Activated T-helper 1 cell treated with anti-CD3 and anti-CD28 coated beads, Interleukin-12 subunit alpha, Interleukin-12 subunit beta, Interleukin-2, Interleukin-4 antibody, amounts not matched to agents 30 ng/mL and 10 ng/mL and 1 ng/mL, durations not matched to agents 14 hours and 24 hours and 36 hours (primary cell): ENCODE measurements at regions not wholly inside any gene's neighbourhood (a gene's known extent, or its start where the extent isn't known, plus 50 kb on each side); places are given as distances from the start of the nearest gene placed in this dataset.

Source experiments
- DNase-seq: peaks from one replicate; pipeline ENCODE4 v3.0.0; 2021; ENCODE audit warnings: low spot score
- H3K27ac Mint-ChIP-seq: one replicate; pipeline ENCODE4 v1.8.0; 2021; ENCODE audit warnings: mild to moderate bottlenecking, mixed read lengths
- H3K27me3 Mint-ChIP-seq: one replicate; pipeline ENCODE4 v1.8.0; 2022; ENCODE audit warnings: mild to moderate bottlenecking, moderate library complexity, mixed read lengths; ENCODE audit not compliant: insufficient read depth
- H3K36me3 Mint-ChIP-seq: one replicate; pipeline ENCODE4 v1.8.0; 2021; ENCODE audit warnings: low read depth, mixed read lengths
- H3K4me1 Mint-ChIP-seq: one replicate; pipeline ENCODE4 v1.8.0; 2021; ENCODE audit warnings: low read depth, mixed read lengths
- H3K4me3 Mint-ChIP-seq: one replicate; pipeline ENCODE4 v1.8.0; 2021; ENCODE audit warnings: mild to moderate bottlenecking, moderate library complexity, mixed read lengths
- H3K9me3 Mint-ChIP-seq: one replicate; pipeline ENCODE4 v1.8.0; 2021; ENCODE audit warnings: mixed read lengths
- intact Hi-C: fragments of 100-400 bp; cut with micrococcal nuclease; formaldehyde crosslinking; loops from one replicate; pipeline ENCODE4 v1.15.1; 2024

GRCh38 chr1:230531103-230531502 is 105.0 kb upstream of the PGBD5 start:
- no peak overlapping the region for H3K27ac Mint-ChIP-seq
- DNase-seq: no peak
- intact Hi-C loops: no loop called here
- H3K4me1 Mint-ChIP-seq: no peaks in the 10 kb centered on the region
- no peaks in the 10 kb centered on the region for H3K36me3 Mint-ChIP-seq
- H3K27me3 Mint-ChIP-seq: peaks cover 4% of the 10 kb centered on the region
- H3K9me3 Mint-ChIP-seq: peaks cover 8% of the 10 kb centered on the region
- H3K4me3 Mint-ChIP-seq: no peak overlapping the region

GRCh38 chr1:230519246-230519645 is 93.1 kb upstream of the PGBD5 start:
- no peaks in the 10 kb centered on the region for H3K9me3 Mint-ChIP-seq
- H3K4me3 Mint-ChIP-seq: no peak overlapping the region
- DNase-seq: no peak
- H3K27ac Mint-ChIP-seq: no peak overlapping the region
- no peaks in the 10 kb centered on the region for H3K36me3 Mint-ChIP-seq
- intact Hi-C loops: no loop called here
- no peaks in the 10 kb centered on the region for H3K4me1 Mint-ChIP-seq
- peaks cover 14% of the 10 kb centered on the region for H3K27me3 Mint-ChIP-seq

- peaks cover 15% of the 10 kb centered on the region for H3K27me3 Mint-ChIP-seq
- DNase-seq: no peak
- H3K36me3 Mint-ChIP-seq: no peaks in the 10 kb centered on the region
- H3K4me1 Mint-ChIP-seq: no peaks in the 10 kb centered on the region
- H3K4me3 Mint-ChIP-seq: no peak overlapping the region
- H3K27ac Mint-ChIP-seq: no peak overlapping the region
- H3K9me3 Mint-ChIP-seq: no peaks in the 10 kb centered on the region
- intact Hi-C loops: no loop called here
Observed at GRCh38 chr1:230518511-230518910, 92.4 kb upstream of the PGBD5 start.

- no peaks in the 10 kb centered on the region for H3K9me3 Mint-ChIP-seq
- no peak overlapping the region for H3K4me3 Mint-ChIP-seq
- H3K36me3 Mint-ChIP-seq: no peaks in the 10 kb centered on the region
- H3K4me1 Mint-ChIP-seq: no peaks in the 10 kb centered on the region
- DNase-seq: no peak
- peaks cover 13% of the 10 kb centered on the region for H3K27me3 Mint-ChIP-seq
- intact Hi-C loops: no loop called here
- H3K27ac Mint-ChIP-seq: no peak overlapping the region
Observed at GRCh38 chr1:230517786-230518185, 91.7 kb upstream of the PGBD5 start.

- Mint-ChIP-seq H3K27me3 (peaks cover 15% of the 10 kb centered on the region), H3K36me3 (no peaks in the 10 kb centered on the region), H3K4me1 (no peaks in the 10 kb centered on the region), H3K4me3 (no peak overlapping the region), H3K27ac (no peak overlapping the region), H3K9me3 (no peaks in the 10 kb centered on the region)
- intact Hi-C loops: no loop called here
- no peak for DNase-seq
Observed at GRCh38 chr1:230517326-230517725, 91.2 kb upstream of the PGBD5 start.

GRCh38 chr1:230516889-230517288 is 90.8 kb upstream of the PGBD5 start:
- intact Hi-C loops: no loop called here
- Mint-ChIP-seq H3K27me3 (peaks cover 15% of the 10 kb centered on the region), H3K36me3 (no peaks in the 10 kb centered on the region), H3K27ac (no peak overlapping the region), H3K9me3 (no peaks in the 10 kb centered on the region), H3K4me1 (no peaks in the 10 kb centered on the region), H3K4me3 (no peak overlapping the region)
- DNase-seq: no peak

GRCh38 chr1:230515451-230516145 is 89.5 kb upstream of the PGBD5 start:
- Mint-ChIP-seq H3K27me3 (peaks cover 16% of the 10 kb centered on the region), H3K4me3 (no peak overlapping the region), H3K9me3 (no peaks in the 10 kb centered on the region), H3K4me1 (no peaks in the 10 kb centered on the region), H3K27ac (no peak overlapping the region), H3K36me3 (no peaks in the 10 kb centered on the region)
- intact Hi-C loops: no loop called here
- no peak for DNase-seq

- Mint-ChIP-seq H3K9me3 (no peaks in the 10 kb centered on the region), H3K27ac (no peak overlapping the region), H3K36me3 (no peaks in the 10 kb centered on the region), H3K4me1 (no peaks in the 10 kb centered on the region), H3K27me3 (peaks cover 20% of the 10 kb centered on the region), H3K4me3 (no peak overlapping the region)
- no peak for DNase-seq
- intact Hi-C loops: no loop called here
Observed at GRCh38 chr1:230510496-230510895, 84.4 kb upstream of the PGBD5 start.

GRCh38 chr1:230509281-230509977 is 83.3 kb upstream of the PGBD5 start:
- H3K27me3 Mint-ChIP-seq: peaks cover 17% of the 10 kb centered on the region
- no peaks in the 10 kb centered on the region for H3K9me3 Mint-ChIP-seq
- no peak for DNase-seq
- no peaks in the 10 kb centered on the region for H3K36me3 Mint-ChIP-seq
- intact Hi-C loops: no loop called here
- H3K4me3 Mint-ChIP-seq: no peak overlapping the region
- H3K4me1 Mint-ChIP-seq: no peaks in the 10 kb centered on the region
- H3K27ac Mint-ChIP-seq: no peak overlapping the region

GRCh38 chr1:230507666-230508402 is 81.7 kb upstream of the PGBD5 start:
- Mint-ChIP-seq H3K4me1 (no peaks in the 10 kb centered on the region), H3K9me3 (no peaks in the 10 kb centered on the region), H3K27me3 (peaks cover 14% of the 10 kb centered on the region), H3K36me3 (no peaks in the 10 kb centered on the region), H3K27ac (no peak overlapping the region), H3K4me3 (no peak overlapping the region)
- DNase-seq: no peak
- intact Hi-C loops: no loop called here

GRCh38 chr1:230507236-230507635 is 81.1 kb upstream of the PGBD5 start:
- H3K4me1 Mint-ChIP-seq: no peaks in the 10 kb centered on the region
- no peaks in the 10 kb centered on the region for H3K36me3 Mint-ChIP-seq

GRCh38 chr1:230506451-230506850 is 80.3 kb upstream of the PGBD5 start:
- no peak overlapping the region for H3K4me3 Mint-ChIP-seq
- H3K4me1 Mint-ChIP-seq: no peaks in the 10 kb centered on the region
- no peaks in the 10 kb centered on the region for H3K36me3 Mint-ChIP-seq
- H3K9me3 Mint-ChIP-seq: no peaks in the 10 kb centered on the region
- H3K27me3 Mint-ChIP-seq: peaks cover 11% of the 10 kb centered on the region
- H3K27ac Mint-ChIP-seq: no peak overlapping the region
- DNase-seq: no peak
- intact Hi-C loops: no loop called here

More at GRCh38 chr1:230507236-230507635, 81.1 kb upstream of the PGBD5 start:
- H3K9me3 Mint-ChIP-seq: no peaks in the 10 kb centered on the region
- H3K27me3 Mint-ChIP-seq: peaks cover 11% of the 10 kb centered on the region
- intact Hi-C loops: no loop called here
- H3K27ac Mint-ChIP-seq: no peak overlapping the region
- no peak overlapping the region for H3K4me3 Mint-ChIP-seq
- DNase-seq: no peak

- DNase-seq: no peak
- intact Hi-C loops: no loop called here
- H3K36me3 Mint-ChIP-seq: no peaks in the 10 kb centered on the region
- H3K9me3 Mint-ChIP-seq: no peaks in the 10 kb centered on the region
- H3K4me3 Mint-ChIP-seq: no peak overlapping the region
- no peaks in the 10 kb centered on the region for H3K4me1 Mint-ChIP-seq
- H3K27ac Mint-ChIP-seq: no peak overlapping the region
- H3K27me3 Mint-ChIP-seq: peaks cover 10% of the 10 kb centered on the region
Observed at GRCh38 chr1:230504310-230504709, 78.2 kb upstream of the PGBD5 start.
